HG03354 (cell line): ENCODE measurements at regions not wholly inside any gene's neighbourhood (a gene's known extent, or its start where the extent isn't known, plus 50 kb on each side); places are given as distances from the start of the nearest gene placed in this dataset.

Experiments used
- ATAC-seq: cut with Tn5 transposase; IDR thresholded peaks from one replicate; pipeline ENCODE4 v1.9.1; 2021; ENCODE audit warnings: mild to moderate bottlenecking; ENCODE audit not compliant: unreplicated experiment, poor library complexity, severe bottlenecking

- no peak for ATAC-seq
Observed at GRCh38 chr9:13587571-13587970, 308.1 kb upstream of the MPDZ start.

GRCh38 chr9:13586587-13587374 is 307.3 kb upstream of the MPDZ start:
- ATAC-seq: no peak

GRCh38 chr9:13580760-13581159 is 301.3 kb upstream of the MPDZ start:
- ATAC-seq: no peak

GRCh38 chr9:13580131-13580530 is 300.6 kb upstream of the MPDZ start:
- ATAC-seq: no peak

- no peak for ATAC-seq
Observed at GRCh38 chr9:13576101-13576500, 296.6 kb upstream of the MPDZ start.

GRCh38 chr9:13575558-13575957 is 296.1 kb upstream of the MPDZ start:
- ATAC-seq: no peak

GRCh38 chr9:13570068-13570974 is 290.8 kb upstream of the MPDZ start:
- no peak for ATAC-seq

- ATAC-seq: no peak
Observed at GRCh38 chr9:13569602-13570067, 290.1 kb upstream of the MPDZ start.

GRCh38 chr9:13568841-13569601 is 289.5 kb upstream of the MPDZ start:
- no peak for ATAC-seq

- no peak for ATAC-seq
Observed at GRCh38 chr9:13568405-13568804, 288.9 kb upstream of the MPDZ start.

GRCh38 chr9:13567833-13568232 is 288.3 kb upstream of the MPDZ start:
- no peak for ATAC-seq

GRCh38 chr9:13557746-13558145 is 278.3 kb upstream of the MPDZ start:
- ATAC-seq: no peak

- no peak for ATAC-seq
Observed at GRCh38 chr9:13556656-13557055, 277.2 kb upstream of the MPDZ start.

GRCh38 chr9:13555989-13556500 is 276.6 kb upstream of the MPDZ start:
- no peak for ATAC-seq

GRCh38 chr9:13555516-13555915 is 276.0 kb upstream of the MPDZ start:
- no peak for ATAC-seq

- ATAC-seq: no peak
Observed at GRCh38 chr9:13554626-13555025, 275.1 kb upstream of the MPDZ start.

- no peak for ATAC-seq
Observed at GRCh38 chr9:13552606-13553215, 273.2 kb upstream of the MPDZ start.

GRCh38 chr9:13550519-13550918 is 271.0 kb upstream of the MPDZ start:
- ATAC-seq: no peak

GRCh38 chr9:13548535-13548934 is 269.0 kb upstream of the MPDZ start:
- no peak for ATAC-seq
